ENCODE measurements at regions not wholly inside any gene's neighbourhood (a gene's known extent, or its start where the extent isn't known, plus 50 kb on each side); places are given as distances from the start of the nearest gene placed in this dataset.

- no peak for DNase-seq
These were observed 49.7 kb downstream of the CYRIA start for GRCh38 chr2:16615687-16616615.

DNA sequence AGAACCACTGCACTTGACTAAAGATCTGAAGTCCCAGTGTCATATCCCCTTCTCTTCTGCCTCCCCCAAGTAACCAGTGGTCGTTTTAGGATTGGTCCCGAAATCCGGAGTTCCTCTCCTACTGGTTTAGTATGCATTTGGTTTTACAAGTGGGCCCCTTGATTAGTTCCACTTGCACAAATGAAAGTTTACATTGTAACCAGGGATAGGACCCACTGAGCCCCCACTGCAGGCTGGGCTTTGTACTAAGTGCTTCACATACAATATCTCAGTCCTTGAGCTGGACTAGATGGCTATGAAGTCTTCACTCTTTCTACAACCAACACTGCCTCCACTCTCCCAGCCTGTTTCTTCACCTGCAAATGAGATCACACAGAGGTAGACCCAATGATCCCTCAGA, 50.4 kb downstream of the CYRIA start:
- DNase-seq = no peak

- DNase-seq = no peak
These were observed 51.2 kb downstream of the CYRIA start for GRCh38 chr2:16614314-16614860.

GRCh38 chr2:16613539-16614011, 52.1 kb downstream of the CYRIA start:
- DNase-seq = no peak

GRCh38 chr2:16612490-16612889, 53.1 kb downstream of the CYRIA start:
- no peak for DNase-seq

GRCh38 chr2:16609786-16610185, 55.8 kb downstream of the CYRIA start:
- DNase-seq = no peak

- DNase-seq = peak; percentile 91 to 92
These were observed 56.7 kb downstream of the CYRIA start for GRCh38 chr2:16608661-16609643.

DNA sequence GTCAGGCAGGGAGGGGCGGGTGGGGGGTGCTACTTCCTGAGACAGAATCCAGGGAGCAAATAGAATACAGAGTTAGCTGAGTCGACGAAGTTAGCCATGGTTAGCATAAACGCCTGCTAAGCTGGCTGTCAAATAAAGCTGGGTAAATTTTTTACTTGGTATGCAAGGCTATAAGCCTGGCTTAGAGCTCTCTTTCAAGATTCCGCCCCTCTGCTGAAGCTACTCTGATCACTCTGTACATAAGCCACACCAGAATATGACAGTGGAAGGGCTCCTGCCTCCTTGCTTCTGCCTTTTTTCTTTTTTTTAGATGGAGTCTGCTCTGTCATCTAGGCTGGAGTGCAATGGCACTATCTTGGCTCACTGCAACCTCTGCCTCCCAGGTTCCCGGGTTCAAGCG, 58.3 kb downstream of the CYRIA start:
- DNase-seq = no peak

DNA sequence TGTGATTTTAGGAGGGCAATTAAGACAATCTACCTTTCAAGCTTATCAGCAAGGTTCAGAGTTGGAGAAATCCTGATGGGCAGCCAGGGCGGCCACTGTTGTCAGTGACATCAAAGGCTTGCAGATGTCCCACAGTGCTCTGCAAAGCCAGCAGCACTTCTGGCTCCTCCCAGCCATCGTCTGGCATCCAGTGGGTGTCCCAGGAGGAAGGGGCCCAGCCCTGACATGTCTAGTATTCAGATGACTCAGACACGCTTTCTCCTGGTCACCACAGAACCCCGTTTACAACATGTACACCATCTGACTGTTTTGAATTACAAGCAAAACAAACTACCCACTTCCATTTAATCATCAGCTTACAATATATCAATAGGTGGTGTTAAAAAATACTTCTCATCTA, 61.4 kb downstream of the CYRIA start:
- DNase-seq = no peak

DNA sequence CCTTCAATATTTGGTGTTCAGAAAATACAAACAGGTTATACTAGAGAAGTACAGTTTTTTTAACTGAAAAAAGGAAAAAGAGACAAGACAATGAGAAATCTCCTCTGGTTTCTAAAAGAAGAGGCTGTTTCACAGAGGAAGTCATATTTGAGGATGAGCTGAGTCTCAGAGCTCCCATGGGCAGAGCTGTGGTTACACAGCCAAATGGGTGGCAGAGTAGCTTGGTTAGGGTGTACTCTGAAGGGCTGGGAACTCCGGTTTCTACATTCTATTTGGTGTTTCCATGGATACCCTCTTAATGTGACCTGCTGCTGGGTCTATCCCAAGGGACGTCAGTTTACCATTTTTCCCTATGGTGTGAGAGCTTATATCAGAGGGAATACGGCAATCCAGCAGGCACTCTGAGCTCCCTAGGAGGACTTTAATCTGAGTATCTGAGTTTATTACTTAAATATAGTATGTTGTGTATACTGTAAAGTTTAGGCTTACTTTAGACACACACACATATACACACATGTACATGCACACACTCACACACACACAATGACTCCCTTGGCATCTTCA, 74.2 kb downstream of the CYRIA start:
- DNase-seq = no peak

DNA sequence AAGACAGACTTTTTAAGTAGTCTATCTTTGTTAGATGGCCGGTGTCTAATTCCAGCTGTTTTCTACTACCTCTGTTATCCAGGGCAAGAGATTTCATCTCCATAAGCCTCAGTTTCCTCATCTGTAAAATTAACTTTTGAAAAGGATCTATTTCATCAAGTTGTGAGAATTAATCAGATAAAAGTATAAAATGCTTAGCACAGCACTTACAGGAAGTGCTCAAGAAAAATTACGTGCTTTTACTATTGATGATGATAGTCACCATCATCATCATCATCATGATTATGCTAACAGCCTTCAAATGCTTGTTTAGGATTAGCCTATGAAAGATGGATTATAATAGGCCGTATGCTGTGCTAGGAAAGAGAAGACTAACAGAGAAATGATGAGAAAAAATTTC, 76.2 kb downstream of the CYRIA start:
- DNase-seq = no peak

DNA sequence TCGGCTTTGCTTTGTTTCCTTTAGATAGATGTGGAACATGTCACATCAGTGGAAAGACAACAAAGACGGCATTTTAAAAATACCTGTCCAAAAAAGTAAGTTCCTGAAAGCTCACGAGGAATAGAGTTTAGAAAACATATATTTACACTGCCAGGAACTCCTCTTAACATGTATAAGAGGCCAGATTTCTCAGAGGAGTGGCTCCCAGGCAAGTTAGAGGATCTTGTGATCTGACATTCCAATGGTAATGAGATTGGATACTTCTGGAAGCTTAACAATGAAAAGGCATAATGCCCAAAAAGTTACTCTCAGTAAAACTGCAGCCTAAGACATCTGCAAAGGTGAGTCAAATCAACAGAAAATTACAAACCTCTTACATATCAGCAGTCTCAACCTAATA, 77.1 kb downstream of the CYRIA start:
- DNase-seq = no peak

GRCh38 chr2:16587601-16588000, 78.0 kb downstream of the CYRIA start:
- no peak for DNase-seq

- no peak for DNase-seq
These were observed 80.7 kb downstream of the CYRIA start for GRCh38 chr2:16584824-16585540.

- DNase-seq = no peak
These were observed 81.5 kb downstream of the CYRIA start for GRCh38 chr2:16584084-16584483.

- no peak for DNase-seq
These were observed 84.4 kb downstream of the CYRIA start for GRCh38 chr2:16581241-16581640.

DNA sequence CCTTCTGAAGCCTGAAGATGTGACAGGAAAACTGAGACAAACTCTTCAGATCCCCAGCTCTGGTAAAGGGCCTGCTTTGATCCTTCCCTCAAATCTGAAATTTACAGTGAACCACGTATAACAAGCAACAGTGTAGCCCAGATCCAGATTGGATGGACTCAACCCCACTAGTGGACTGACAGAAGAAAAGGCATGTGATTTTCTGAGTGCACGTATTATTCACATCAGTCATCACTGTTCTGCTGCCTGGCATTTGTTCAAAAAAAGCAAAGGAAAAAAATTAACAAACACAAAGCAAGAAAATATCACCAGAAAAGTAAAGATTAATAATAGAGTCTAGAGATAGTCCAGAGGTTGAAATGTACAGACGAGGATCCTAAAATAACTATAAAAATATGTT, 87.6 kb downstream of the CYRIA start:
- DNase-seq = no peak

DNA sequence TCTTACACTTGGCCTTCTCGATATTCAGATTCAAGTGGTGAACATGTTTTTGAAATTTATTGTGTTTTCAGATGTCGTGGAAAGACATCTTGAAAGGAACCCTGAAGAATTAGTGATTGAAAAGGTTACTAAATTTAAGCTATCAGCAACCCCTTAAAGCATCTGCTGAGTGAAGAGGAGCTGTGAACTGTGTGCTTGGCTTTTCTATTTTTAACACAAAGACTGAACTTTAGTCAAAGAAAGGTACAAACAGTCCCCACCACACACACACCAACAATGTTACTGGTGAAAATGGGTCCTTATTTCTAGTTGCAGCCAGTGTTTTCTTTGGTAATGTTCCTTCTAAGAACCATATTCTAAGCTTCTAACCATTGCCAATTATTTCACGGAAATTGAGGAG, 95.1 kb downstream of the CYRIA start:
- no peak for DNase-seq

- DNase-seq = no peak
These were observed 96.4 kb downstream of the CYRIA start for GRCh38 chr2:16568998-16569784.

DNA sequence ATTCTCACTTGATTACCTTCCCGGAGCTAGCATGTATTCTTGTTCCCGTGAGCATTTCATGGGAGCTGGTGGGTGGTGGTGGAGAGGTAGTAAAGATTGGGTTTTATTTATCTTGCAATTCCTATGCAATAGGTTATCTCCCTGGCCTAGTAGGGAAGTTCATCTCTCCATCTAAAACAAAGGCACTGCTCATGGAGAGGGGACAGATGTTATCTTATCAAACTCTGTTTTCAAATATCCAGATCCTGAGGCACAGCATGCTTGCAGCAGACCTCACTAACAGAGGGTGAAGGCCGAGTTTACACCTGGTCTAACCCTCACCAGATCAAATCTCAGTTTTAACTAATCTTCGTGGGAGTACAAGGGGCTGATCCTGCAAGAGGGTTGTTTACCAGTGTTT, 98.9 kb downstream of the CYRIA start:
- no peak for DNase-seq

DNA sequence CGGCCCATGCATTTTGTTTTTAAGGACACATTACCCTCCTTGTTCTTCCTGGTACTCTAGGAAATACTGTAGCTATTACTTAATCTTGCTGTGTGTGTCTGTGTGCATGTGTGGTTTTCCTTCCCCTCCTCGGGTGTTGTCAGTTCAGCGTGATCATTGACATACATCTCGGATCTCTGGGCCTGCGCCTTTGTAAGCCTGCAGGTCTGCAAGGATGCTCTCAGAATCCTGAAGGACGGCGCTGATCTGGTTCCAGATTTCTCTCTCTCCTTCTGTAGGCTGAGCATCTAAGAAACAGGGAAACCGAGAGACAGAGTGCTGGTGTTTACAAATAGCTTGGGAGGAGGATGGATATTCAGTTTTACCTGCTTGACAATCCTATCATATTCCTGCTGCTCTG, 100.2 kb downstream of the CYRIA start:
- DNase-seq = no peak

Data from stimulated activated CD4-positive, alpha-beta T cell treated with anti-CD3 and anti-CD28 coated beads, Interleukin-2, amount 100 ng/mL, for 24 hours (primary cell).